T-cell (primary cell): ENCODE measurements at regions not wholly inside any gene's neighbourhood (a gene's known extent, or its start where the extent isn't known, plus 50 kb on each side); places are given as distances from the start of the nearest gene placed in this dataset.

Experiments
- ATAC-seq, 4 experiments: fragments of 200-7000 bp in 3 of 4; fragments of 150-1000 bp in 1 of 4; cut with Tn5 transposase; replicated peaks in 1 of 4; 1 replicate in 3 of 4; 2 replicates in 1 of 4; pipeline ENCODE4 v1.10.0; 2021; ENCODE audit warnings: moderate library complexity in 3 of 4, mild to moderate bottlenecking in 2 of 4, moderate number of reproducible peaks in 1 of 4
- CTCF ChIA-PET, 2 donors: fragments of 300-600 bp; sonication (Branson Sonifier 250); formaldehyde crosslinking; loops; one replicate each; lab custom pipeline; 2022; ENCODE audit warnings: antibody characterized with exemption in 2 of 2; lab: Charles Lee
- POLR2A ChIA-PET, 2 donors: fragments of 300-600 bp; sonication (Branson Sonifier 250); formaldehyde crosslinking; loops; one replicate each; lab custom pipeline; 2022; ENCODE audit warnings: antibody characterized with exemption in 2 of 2; lab: Charles Lee
- DNase-seq, 35 experiments: peaks; one replicate each; pipeline versions ENCODE4 v3.0.0 to v3.0.0-alpha.2; 2013 to 2023
- H3K27ac ChIP-seq: one replicate; pipeline ENCODE4 v1.5.1; 2013; ENCODE audit warnings: low read length
- H3K27me3 ChIP-seq, 2 experiments: replicated peaks in 1 of 2; 1 replicate in 1 of 2; 2 replicates in 1 of 2; pipeline versions ENCODE4 v1.6.1 to v1.7.0; 2013; ENCODE audit warnings: low read length in 1 of 2, mixed read lengths in 1 of 2; ENCODE audit not compliant: control insufficient read depth in 2 of 2, insufficient read depth in 2 of 2; ENCODE audit errors: extremely low read depth in 1 of 2
- H3K36me3 ChIP-seq, 2 donors: 1 replicate in 1 of 2; 2 replicates in 1 of 2; pipeline versions ENCODE4 v1.6.1 to v1.7.0; 2013; ENCODE audit warnings: low read length in 1 of 2; ENCODE audit not compliant: control insufficient read depth in 2 of 2, insufficient read depth in 1 of 2; ENCODE audit errors: extremely low read depth in 1 of 2
- H3K4me1 ChIP-seq, 2 experiments: 1 replicate in 1 of 2; 2 replicates in 1 of 2; pipeline versions ENCODE4 v1.6.1 to v1.7.0; 2013; ENCODE audit warnings: low read length in 2 of 2, mixed read lengths in 1 of 2; ENCODE audit not compliant: insufficient read depth in 2 of 2, control insufficient read depth in 1 of 2; ENCODE audit errors: extremely low read depth in 1 of 2
- H3K4me3 ChIP-seq, 2 donors: 1 replicate in 1 of 2; 2 replicates in 1 of 2; pipeline versions ENCODE4 v1.5.1 to v1.7.0; 2013; ENCODE audit warnings: mild to moderate bottlenecking in 2 of 2, low read length in 1 of 2, moderate library complexity in 1 of 2; ENCODE audit not compliant: control insufficient read depth in 1 of 2; ENCODE audit errors: extremely low read depth in 1 of 2
- H3K9me3 ChIP-seq: 2 replicates; pipeline ENCODE4 v1.7.0; 2013
- H3K27ac Mint-ChIP-seq, 2 donors: one replicate each; pipeline ENCODE4 v1.8.0; 2020 to 2021; ENCODE audit warnings: mild to moderate bottlenecking in 2 of 2, mixed read lengths in 2 of 2
- H3K27me3 Mint-ChIP-seq, 2 donors: one replicate each; pipeline ENCODE4 v1.8.0; 2021 to 2022; ENCODE audit warnings: mixed read lengths in 2 of 2
- H3K36me3 Mint-ChIP-seq: one replicate; pipeline ENCODE4 v1.8.0; 2021; ENCODE audit warnings: mixed read lengths
- H3K4me1 Mint-ChIP-seq, 3 donors: one replicate each; pipeline ENCODE4 v1.8.0; 2020 to 2022; ENCODE audit warnings: mixed read lengths in 3 of 3, mild to moderate bottlenecking in 1 of 3
- H3K4me3 Mint-ChIP-seq, 3 donors: one replicate each; pipeline ENCODE4 v1.8.0; 2020 to 2022; ENCODE audit warnings: mild to moderate bottlenecking in 3 of 3, mixed read lengths in 3 of 3, moderate library complexity in 3 of 3
- H3K9me3 Mint-ChIP-seq, 3 donors: one replicate each; pipeline ENCODE4 v1.8.0; 2020 to 2022; ENCODE audit warnings: mixed read lengths in 3 of 3
- WGBS: methylation state at CpG from one replicate; pipeline ENCODE4 v1.1.5; 2013; ENCODE audit warnings: missing lambda C conversion rate; ENCODE audit not compliant: insufficient coverage; 5-methylcytosine and 5-hydroxymethylcytosine counted together

DNA sequence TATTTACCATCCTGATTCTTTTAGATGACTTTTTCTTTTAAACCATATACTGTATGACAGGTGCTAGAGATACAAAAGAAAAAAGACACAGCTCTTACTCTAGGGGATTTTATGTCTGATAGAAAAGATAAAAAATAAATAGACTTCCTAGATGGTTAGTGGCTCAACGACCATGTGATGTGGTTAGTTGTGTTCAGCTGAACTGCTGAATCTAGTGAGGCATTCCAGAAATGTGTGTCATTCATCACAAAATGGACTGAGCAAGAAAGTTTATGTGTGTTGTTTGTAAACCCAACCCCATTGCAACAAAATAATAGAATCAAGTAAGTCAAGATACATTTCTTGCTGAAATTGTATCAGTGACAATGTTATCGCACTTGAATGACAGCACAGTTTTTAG, 205.8 kb upstream of the LYPLAL1 start:
- H3K4me3 ChIP-seq, result no peak overlapping the region
- WGBS, result no CpG with 5 or more reads among the region's 2 CpGs
- DNase-seq, result no peak
- H3K27me3 Mint-ChIP-seq, result no peaks in the 10 kb centered on the region
- ChIA-PET POLR2A (no interaction called here), CTCF (no interaction called here)
- H3K36me3 ChIP-seq, result no peaks in the 10 kb centered on the region
- H3K4me3 Mint-ChIP-seq, result no peak overlapping the region
- no peaks in the 10 kb centered on the region for H3K27me3 ChIP-seq
- no peak overlapping the region for H3K27ac Mint-ChIP-seq
- no peaks in the 10 kb centered on the region for H3K4me1 Mint-ChIP-seq
- no peaks in the 10 kb centered on the region for H3K36me3 Mint-ChIP-seq
- H3K9me3 ChIP-seq, result no peaks in the 10 kb centered on the region
- H3K27ac ChIP-seq, result no peak overlapping the region
- ATAC-seq, result no peak
- H3K9me3 Mint-ChIP-seq, result peaks cover 8 to 15% (median 8%) of the 10 kb centered on the region in 3 donors
- H3K4me1 ChIP-seq, result no peaks in the 10 kb centered on the region

DNA sequence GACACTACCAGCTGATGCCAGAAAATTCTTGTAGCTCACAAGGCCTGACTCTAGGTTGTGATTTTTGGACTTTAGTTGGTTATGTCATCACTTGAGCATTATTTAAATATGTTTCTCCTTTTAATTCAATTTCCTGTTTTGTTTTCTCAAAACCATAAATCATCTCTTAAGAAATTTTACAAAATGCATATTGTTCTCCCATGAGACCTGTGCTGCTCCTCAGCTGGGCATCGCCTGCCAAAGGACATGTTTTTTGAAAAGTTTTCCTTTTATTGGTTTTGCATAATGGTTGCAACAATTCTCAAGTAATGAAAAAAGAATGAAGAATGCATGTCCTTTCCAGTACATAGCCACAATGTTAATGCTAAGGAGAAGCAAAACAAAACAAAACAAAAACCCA, 204.7 kb upstream of the LYPLAL1 start:
- no CpG with 5 or more reads among the region's 1 CpG for WGBS
- Mint-ChIP-seq H3K36me3 (no peaks in the 10 kb centered on the region), H3K9me3 (peaks cover 8 to 15% (median 8%) of the 10 kb centered on the region in 3 donors), H3K27me3 (no peaks in the 10 kb centered on the region), H3K27ac (no peak overlapping the region), H3K4me1 (no peaks in the 10 kb centered on the region), H3K4me3 (no peak overlapping the region)
- CTCF ChIA-PET, result no interaction called here
- Histone ChIP-seq H3K36me3 (no peaks in the 10 kb centered on the region), H3K27me3 (no peaks in the 10 kb centered on the region), H3K4me3 (no peak overlapping the region), H3K27ac (no peak overlapping the region), H3K4me1 (no peaks in the 10 kb centered on the region), H3K9me3 (no peaks in the 10 kb centered on the region)
- DNase-seq, result no peak
- POLR2A ChIA-PET, result no interaction called here
- no peak for ATAC-seq

DNA sequence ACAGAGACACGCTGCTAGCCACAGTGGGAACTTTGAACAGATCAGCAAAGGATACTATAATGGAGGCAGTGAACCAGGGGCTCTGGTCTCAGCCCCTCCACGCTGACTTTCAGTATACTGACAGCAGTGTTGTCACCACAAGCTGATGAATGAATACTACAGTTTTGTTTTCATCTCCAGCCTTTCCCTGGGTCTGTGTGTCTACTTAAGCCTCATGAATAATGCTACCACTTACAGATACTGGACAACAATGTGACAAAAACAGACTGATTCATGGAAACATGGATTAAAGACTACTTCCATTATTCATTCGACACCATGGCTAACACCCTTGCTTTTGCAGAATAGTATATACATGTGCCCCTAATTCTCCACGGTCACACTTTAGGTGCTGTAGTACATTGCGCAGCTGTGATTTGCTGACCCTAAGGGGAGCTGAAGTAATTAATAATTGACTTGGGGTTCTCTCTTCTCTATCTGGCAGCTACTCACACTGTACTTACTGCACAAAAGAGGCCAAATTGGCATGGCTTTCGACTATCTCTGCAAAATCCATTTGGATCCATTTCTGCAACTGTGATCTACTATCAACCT, 203.2 kb upstream of the LYPLAL1 start:
- peaks cover 8 to 15% (median 10%) of the 10 kb centered on the region in 3 donors for H3K9me3 Mint-ChIP-seq
- Histone ChIP-seq H3K4me1 (no peaks in the 10 kb centered on the region), H3K27me3 (no peaks in the 10 kb centered on the region), H3K9me3 (no peaks in the 10 kb centered on the region), H3K27ac (no peak overlapping the region), H3K4me3 (no peak overlapping the region), H3K36me3 (no peaks in the 10 kb centered on the region)
- DNase-seq (no peak), ATAC-seq (no peak)
- H3K27ac Mint-ChIP-seq, result no peak overlapping the region
- no peak overlapping the region for H3K4me3 Mint-ChIP-seq
- WGBS, result 53% methylated on average over 2 of the region's 6 CpGs
- H3K4me1 Mint-ChIP-seq, result no peaks in the 10 kb centered on the region
- no peaks in the 10 kb centered on the region for H3K36me3 Mint-ChIP-seq
- H3K27me3 Mint-ChIP-seq, result no peaks in the 10 kb centered on the region
- CTCF ChIA-PET, result no interaction called here
- POLR2A ChIA-PET, result no interaction called here

DNA sequence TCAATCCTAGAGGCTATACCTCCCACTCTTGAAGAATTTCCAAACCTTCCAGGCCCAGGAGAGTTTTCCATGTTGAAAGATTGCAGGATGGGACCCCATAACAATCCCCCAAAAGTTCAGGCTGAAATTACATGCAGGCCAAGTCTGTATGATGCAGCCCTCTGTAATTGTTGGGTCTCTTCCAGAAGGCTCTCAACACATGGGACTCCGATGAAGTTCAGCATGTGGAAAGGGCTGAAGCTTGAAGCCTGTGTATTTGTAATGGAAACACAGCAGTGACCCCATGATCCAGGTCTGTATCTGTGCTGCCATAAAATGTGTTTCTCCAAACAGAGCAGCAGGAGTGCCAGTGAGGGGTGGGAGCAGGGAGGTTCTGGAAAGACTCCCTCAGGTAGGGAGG, 202.5 kb upstream of the LYPLAL1 start:
- no peaks in the 10 kb centered on the region for H3K4me1 Mint-ChIP-seq
- Histone ChIP-seq H3K27ac (no peak overlapping the region), H3K27me3 (no peaks in the 10 kb centered on the region), H3K36me3 (no peaks in the 10 kb centered on the region), H3K9me3 (no peaks in the 10 kb centered on the region), H3K4me3 (no peak overlapping the region), H3K4me1 (no peaks in the 10 kb centered on the region)
- H3K4me3 Mint-ChIP-seq, result no peak overlapping the region
- ATAC-seq (no peak), DNase-seq (no peak)
- no peaks in the 10 kb centered on the region for H3K27me3 Mint-ChIP-seq
- WGBS, result 88% methylated on average over 1 of the region's 1 CpG
- H3K36me3 Mint-ChIP-seq, result no peaks in the 10 kb centered on the region
- H3K27ac Mint-ChIP-seq, result no peak overlapping the region
- H3K9me3 Mint-ChIP-seq, result peaks cover 5 to 15% (median 8%) of the 10 kb centered on the region in 3 donors
- CTCF ChIA-PET, result no interaction called here
- POLR2A ChIA-PET, result no interaction called here

DNA sequence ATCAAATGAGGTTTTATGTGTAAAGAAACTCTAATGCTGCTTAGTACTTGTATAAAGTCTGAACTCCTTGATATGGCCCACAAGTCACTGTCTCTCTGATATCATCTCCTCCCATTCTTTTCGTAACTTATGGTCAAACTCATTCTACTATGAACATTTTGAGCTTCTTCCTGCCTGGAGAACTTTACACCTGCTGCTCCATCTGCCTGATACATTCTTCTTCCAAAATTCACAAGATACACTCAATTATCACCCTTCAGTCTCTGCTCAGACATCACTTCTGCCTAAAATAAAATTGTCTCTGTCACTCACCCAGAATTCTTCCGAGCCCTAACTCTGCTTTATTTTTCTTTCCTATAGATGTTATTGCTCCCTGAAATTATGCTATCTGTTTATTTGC, 192.8 kb upstream of the LYPLAL1 start:
- H3K27ac Mint-ChIP-seq, result no peak overlapping the region
- Histone ChIP-seq H3K36me3 (no peaks in the 10 kb centered on the region), H3K27ac (no peak overlapping the region), H3K4me3 (no peak overlapping the region), H3K4me1 (no peaks in the 10 kb centered on the region), H3K9me3 (no peaks in the 10 kb centered on the region), H3K27me3 (no peaks in the 10 kb centered on the region)
- CTCF ChIA-PET, result no interaction called here
- WGBS, result 89% methylated on average over 1 of the region's 2 CpGs
- no peaks in the 10 kb centered on the region for H3K27me3 Mint-ChIP-seq
- H3K4me3 Mint-ChIP-seq, result no peak overlapping the region
- H3K36me3 Mint-ChIP-seq, result no peaks in the 10 kb centered on the region
- H3K9me3 Mint-ChIP-seq, result peaks cover 0 to 11% (median 0%) of the 10 kb centered on the region in 3 donors
- ATAC-seq (no peak), DNase-seq (no peak)
- POLR2A ChIA-PET, result no interaction called here
- H3K4me1 Mint-ChIP-seq, result no peaks in the 10 kb centered on the region

DNA sequence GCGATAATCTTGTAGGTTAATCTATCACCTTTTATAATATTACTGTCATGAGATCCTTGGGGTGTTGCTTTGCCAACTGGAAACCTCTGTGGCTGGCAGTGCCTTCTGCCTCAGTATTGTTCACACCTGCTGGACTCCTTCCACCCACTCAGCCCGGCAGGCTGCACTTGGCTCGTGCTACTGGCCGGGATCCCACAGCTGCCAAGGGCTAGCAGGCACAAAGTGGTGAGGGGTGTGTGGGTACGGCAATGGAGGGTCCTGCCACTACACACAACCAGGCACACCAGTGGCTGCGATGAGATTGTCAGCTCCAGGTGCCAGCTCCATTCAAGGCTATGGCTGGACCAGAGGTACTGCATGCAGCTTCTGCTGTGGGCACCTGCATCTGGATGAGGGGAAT, 191.2 kb upstream of the LYPLAL1 start:
- Mint-ChIP-seq H3K27ac (no peak overlapping the region), H3K27me3 (no peaks in the 10 kb centered on the region), H3K4me1 (no peaks in the 10 kb centered on the region), H3K9me3 (peaks cover 0 to 17% (median 5%) of the 10 kb centered on the region in 3 donors), H3K4me3 (no peak overlapping the region), H3K36me3 (no peaks in the 10 kb centered on the region)
- WGBS, result 100% methylated on average over 1 of the region's 6 CpGs
- no peaks in the 10 kb centered on the region for H3K36me3 ChIP-seq
- no peaks in the 10 kb centered on the region for H3K27me3 ChIP-seq
- no peaks in the 10 kb centered on the region for H3K9me3 ChIP-seq
- no peaks in the 10 kb centered on the region for H3K4me1 ChIP-seq
- H3K27ac ChIP-seq, result no peak overlapping the region
- DNase-seq (no peak), ATAC-seq (no peak)
- ChIA-PET CTCF (no interaction called here), POLR2A (no interaction called here)
- H3K4me3 ChIP-seq, result no peak overlapping the region

DNA sequence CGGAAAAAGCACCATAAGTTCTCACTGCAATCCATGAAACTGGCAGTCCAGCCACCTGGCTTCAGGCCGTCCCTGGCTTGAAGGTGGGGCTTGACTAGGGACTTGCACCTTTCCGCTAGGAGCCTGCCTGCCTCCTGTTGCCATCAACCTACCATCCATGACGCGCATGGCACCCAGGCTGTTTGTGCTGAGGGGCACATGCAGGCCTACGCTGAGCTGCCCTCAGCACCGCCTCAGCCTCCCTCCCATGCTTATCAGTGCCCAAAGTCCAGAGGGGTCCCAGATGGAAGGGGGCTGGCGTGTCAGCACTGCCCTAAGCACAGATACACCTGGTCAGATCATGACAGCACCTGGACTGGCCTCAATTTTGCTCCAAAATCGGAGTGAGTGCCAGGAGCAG, 190.2 kb upstream of the LYPLAL1 start:
- H3K9me3 Mint-ChIP-seq, result peaks cover 3 to 19% (median 11%) of the 10 kb centered on the region in 3 donors
- no peak for ATAC-seq

More for the DNA sequence above, 190.2 kb upstream of the LYPLAL1 start:
- POLR2A ChIA-PET, result no interaction called here
- H3K9me3 ChIP-seq, result no peaks in the 10 kb centered on the region
- no peak overlapping the region for H3K27ac Mint-ChIP-seq
- H3K27me3 Mint-ChIP-seq, result no peaks in the 10 kb centered on the region
- H3K4me3 ChIP-seq, result no peak overlapping the region
- CTCF ChIA-PET, result no interaction called here
- H3K36me3 Mint-ChIP-seq, result no peaks in the 10 kb centered on the region
- no peaks in the 10 kb centered on the region for H3K4me1 ChIP-seq
- WGBS, result 73% methylated on average over 8 of the region's 9 CpGs
- no peaks in the 10 kb centered on the region for H3K4me1 Mint-ChIP-seq
- H3K27me3 ChIP-seq, result no peaks in the 10 kb centered on the region
- no peak overlapping the region for H3K27ac ChIP-seq
- no peaks in the 10 kb centered on the region for H3K36me3 ChIP-seq
- no peak overlapping the region for H3K4me3 Mint-ChIP-seq
- DNase-seq, result no peak
